ENCODE measurements at regions not wholly inside any gene's neighbourhood (a gene's known extent, or its start where the extent isn't known, plus 50 kb on each side); places are given as distances from the start of the nearest gene placed in this dataset.

- WGBS, 4 donors = 88 to 94% (median 91%) methylated on average over 4 of the region's 4 CpGs
- no peaks in the 10 kb centered on the region for H3K9me3 ChIP-seq
- intact Hi-C loops (cut with DNase I) = no loop called here
- peaks cover 0 to 19% (median under 1%) of the 10 kb centered on the region in 12 donors for H3K4me1 ChIP-seq
- no peak overlapping the region for H3K27ac ChIP-seq
- H3K36me3 ChIP-seq = no peaks in the 10 kb centered on the region
- H3K4me3 ChIP-seq = no peak overlapping the region
- ATAC-seq (no peak), DNase-seq (no peak)
- TF ChIP-seq POLR2A (IDR thresholded peaks at IDR 0.05) = no peak
- TF ChIP-seq, protein P1, sequence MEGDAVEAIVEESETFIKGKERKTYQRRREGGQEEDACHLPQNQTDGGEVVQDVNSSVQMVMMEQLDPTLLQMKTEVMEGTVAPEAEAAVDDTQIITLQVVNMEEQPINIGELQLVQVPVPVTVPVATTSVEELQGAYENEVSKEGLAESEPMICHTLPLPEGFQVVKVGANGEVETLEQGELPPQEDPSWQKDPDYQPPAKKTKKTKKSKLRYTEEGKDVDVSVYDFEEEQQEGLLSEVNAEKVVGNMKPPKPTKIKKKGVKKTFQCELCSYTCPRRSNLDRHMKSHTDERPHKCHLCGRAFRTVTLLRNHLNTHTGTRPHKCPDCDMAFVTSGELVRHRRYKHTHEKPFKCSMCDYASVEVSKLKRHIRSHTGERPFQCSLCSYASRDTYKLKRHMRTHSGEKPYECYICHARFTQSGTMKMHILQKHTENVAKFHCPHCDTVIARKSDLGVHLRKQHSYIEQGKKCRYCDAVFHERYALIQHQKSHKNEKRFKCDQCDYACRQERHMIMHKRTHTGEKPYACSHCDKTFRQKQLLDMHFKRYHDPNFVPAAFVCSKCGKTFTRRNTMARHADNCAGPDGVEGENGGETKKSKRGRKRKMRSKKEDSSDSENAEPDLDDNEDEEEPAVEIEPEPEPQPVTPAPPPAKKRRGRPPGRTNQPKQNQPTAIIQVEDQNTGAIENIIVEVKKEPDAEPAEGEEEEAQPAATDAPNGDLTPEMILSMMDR (IDR thresholded peaks at IDR 0.05) = no peak
- H3K27me3 ChIP-seq = no peaks in the 10 kb centered on the region
These were observed 148.1 kb downstream of the SUDS3 start for GRCh38 chr12:118524446-118524845.

- H3K9me3 ChIP-seq = no peaks in the 10 kb centered on the region
- intact Hi-C loops (cut with DNase I) = no loop called here
- DNase-seq = no peak
- H3K4me1 ChIP-seq = peaks cover 0 to 17% (median under 1%) of the 10 kb centered on the region in 12 donors
- no peaks in the 10 kb centered on the region for H3K27me3 ChIP-seq
- TF ChIP-seq POLR2A (IDR thresholded peaks at IDR 0.05) = no peak
- no peak for ATAC-seq
- H3K4me3 ChIP-seq = no peak overlapping the region
- no peaks in the 10 kb centered on the region for H3K36me3 ChIP-seq
- H3K27ac ChIP-seq = no peak overlapping the region
- WGBS, 4 donors = 43 to 76% (median 64%) methylated on average over 2 of the region's 2 CpGs
These were observed 148.9 kb downstream of the SUDS3 start for GRCh38 chr12:118525216-118525615.

DNA sequence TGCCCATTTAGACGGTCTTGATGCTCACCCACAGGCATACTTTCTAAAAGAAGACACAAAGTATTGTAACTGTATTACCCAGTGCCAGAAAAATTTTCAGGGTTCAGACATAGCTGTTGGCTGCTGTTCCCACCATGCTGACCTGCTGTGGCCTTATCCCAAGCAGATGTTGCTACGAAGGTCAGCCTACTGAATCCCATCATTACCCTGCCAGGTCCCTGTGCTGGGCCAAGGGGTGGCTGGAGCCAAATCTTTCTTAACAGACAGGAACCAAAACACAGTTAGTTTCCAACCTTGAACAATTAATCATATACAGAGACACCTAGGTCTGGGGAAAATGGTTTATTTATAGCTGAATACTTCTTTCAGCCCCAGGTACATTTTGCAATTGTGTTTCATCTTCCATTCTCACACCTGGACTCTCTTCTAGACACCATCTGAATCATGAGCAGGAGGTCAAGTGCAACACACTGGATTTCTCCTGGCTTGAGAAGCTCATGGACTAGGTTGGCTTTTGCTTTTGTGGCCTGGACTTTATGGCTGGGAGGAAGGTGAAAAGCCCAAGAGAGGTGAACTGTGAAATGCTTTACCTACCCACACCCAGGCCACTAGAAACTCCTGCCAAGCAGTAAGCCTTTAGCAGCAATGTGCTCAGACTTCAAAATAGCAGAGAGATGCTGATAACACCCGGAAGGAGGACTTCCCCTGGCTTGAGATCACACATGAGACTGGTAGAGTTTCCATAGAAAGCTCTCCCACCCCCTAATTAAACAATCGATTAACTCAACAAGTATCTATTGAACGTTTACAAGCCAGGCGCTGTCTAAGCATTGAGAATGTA, 150.1 kb downstream of the SUDS3 start:
- ATAC-seq (peak in 3 of 4 donors; percentile 50 to 70 (median 50)), DNase-seq (peak in 1 of 5 donors; percentile 68)
- H3K4me1 ChIP-seq = peaks cover 0 to 9% (median under 1%) of the 10 kb centered on the region in 12 donors
- no peaks in the 10 kb centered on the region for H3K36me3 ChIP-seq
- H3K9me3 ChIP-seq = no peaks in the 10 kb centered on the region
- WGBS, 4 donors = 53 to 56% (median 55%) methylated on average over 6 of the region's 6 CpGs
- peak overlapping the region in 1 of 12 donors; percentile 42 for H3K27ac ChIP-seq
- H3K27me3 ChIP-seq = no peaks in the 10 kb centered on the region
- intact Hi-C loops (cut with DNase I) = no loop called here
- no peak overlapping the region for H3K4me3 ChIP-seq
- no peak for TF ChIP-seq POLR2A (IDR thresholded peaks at IDR 0.05)
- TF ChIP-seq, protein P1 (IDR thresholded peaks at IDR 0.05) = no peak

DNA sequence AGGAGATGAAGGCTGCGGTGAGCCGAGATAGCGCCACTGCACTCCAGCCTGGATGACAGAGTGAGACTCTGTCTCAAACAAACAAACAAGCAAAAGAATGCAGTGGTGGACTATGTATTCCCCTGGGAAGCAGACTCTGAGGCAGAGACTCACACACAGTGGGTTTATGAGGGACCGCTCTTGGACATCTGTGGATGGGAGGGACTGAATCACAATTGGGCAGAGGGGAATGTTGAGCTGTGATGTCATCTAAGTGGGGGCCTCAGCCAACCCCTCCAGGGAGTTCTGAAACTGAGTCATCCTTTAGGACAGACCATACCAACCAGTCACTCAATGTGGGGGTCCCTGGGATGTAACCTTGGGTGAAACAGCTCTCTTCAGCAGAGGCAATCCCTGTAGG, 151.0 kb downstream of the SUDS3 start:
- Histone ChIP-seq H3K9me3 (no peaks in the 10 kb centered on the region), H3K4me3 (no peak overlapping the region), H3K27ac (no peak overlapping the region), H3K27me3 (no peaks in the 10 kb centered on the region), H3K4me1 (peaks cover 0 to 9% (median under 1%) of the 10 kb centered on the region in 12 donors), H3K36me3 (no peaks in the 10 kb centered on the region)
- DNase-seq (no peak), ATAC-seq (peak in 1 of 4 donors; percentile 12)
- TF ChIP-seq, protein P1 (IDR thresholded peaks at IDR 0.05) = no peak
- no peak for TF ChIP-seq POLR2A (IDR thresholded peaks at IDR 0.05)
- 90 to 92% (median 91%) methylated on average over 4 of the region's 4 CpGs for WGBS, 4 donors
- intact Hi-C loops (cut with DNase I) = no loop called here
